Stimulated activated CD4-positive, alpha-beta T cell treated with anti-CD3 and anti-CD28 coated beads, Interleukin-2, amount 100 ng/mL, for 24 hours (primary cell): ENCODE measurements at regions not wholly inside any gene's neighbourhood (a gene's known extent, or its start where the extent isn't known, plus 50 kb on each side); places are given as distances from the start of the nearest gene placed in this dataset.

Experiments used
- DNase-seq, 2 donors: peaks; one replicate each; pipeline ENCODE4 v3.0.0-alpha.2; 2020

- DNase-seq: no peak
These were observed 373.1 kb downstream of the LRIG3 start for GRCh38 chr12:58547217-58547616.

GRCh38 chr12:58548801-58549200 is 371.5 kb downstream of the LRIG3 start:
- DNase-seq: no peak

- no peak for DNase-seq
These were observed 365.7 kb downstream of the LRIG3 start for GRCh38 chr12:58554522-58555157.

- DNase-seq: no peak
These were observed 363.1 kb downstream of the LRIG3 start for GRCh38 chr12:58557171-58557570.

GRCh38 chr12:58557661-58558060 is 362.6 kb downstream of the LRIG3 start:
- no peak for DNase-seq

GRCh38 chr12:58563621-58564020 is 356.7 kb downstream of the LRIG3 start:
- DNase-seq: no peak

- DNase-seq: no peak
These were observed 355.6 kb downstream of the LRIG3 start for GRCh38 chr12:58564721-58565120.

GRCh38 chr12:58566599-58566998 is 353.7 kb downstream of the LRIG3 start:
- no peak for DNase-seq

- no peak for DNase-seq
These were observed 353.1 kb downstream of the LRIG3 start for GRCh38 chr12:58567189-58567588.

- no peak for DNase-seq
These were observed 349.9 kb downstream of the LRIG3 start for GRCh38 chr12:58570411-58570810.

- no peak for DNase-seq
These were observed 345.0 kb downstream of the LRIG3 start for GRCh38 chr12:58575256-58575655.

GRCh38 chr12:58576081-58576480 is 344.2 kb downstream of the LRIG3 start:
- DNase-seq: no peak

GRCh38 chr12:58576916-58577315 is 343.4 kb downstream of the LRIG3 start:
- DNase-seq: no peak

- no peak for DNase-seq
These were observed 340.2 kb downstream of the LRIG3 start for GRCh38 chr12:58580095-58580494.

- DNase-seq: no peak
These were observed 336.8 kb downstream of the LRIG3 start for GRCh38 chr12:58583529-58583928.

- no peak for DNase-seq
These were observed 336.4 kb downstream of the LRIG3 start for GRCh38 chr12:58583940-58584339.

- DNase-seq: no peak
These were observed 335.4 kb downstream of the LRIG3 start for GRCh38 chr12:58584880-58585279.

- no peak for DNase-seq
These were observed 333.5 kb downstream of the LRIG3 start for GRCh38 chr12:58586762-58587161.

- DNase-seq: no peak
These were observed 331.5 kb downstream of the LRIG3 start for GRCh38 chr12:58588770-58589169.

- no peak for DNase-seq
These were observed 327.7 kb downstream of the LRIG3 start for GRCh38 chr12:58592475-58593207.

- DNase-seq: no peak
These were observed 326.6 kb downstream of the LRIG3 start for GRCh38 chr12:58593557-58594304.

- no peak for DNase-seq
These were observed 323.9 kb downstream of the LRIG3 start for GRCh38 chr12:58596381-58596780.

GRCh38 chr12:58601529-58601928 is 318.8 kb downstream of the LRIG3 start:
- DNase-seq: no peak

- no peak for DNase-seq
These were observed 318.1 kb downstream of the LRIG3 start for GRCh38 chr12:58602179-58602578.
